Stimulated activated CD4-positive, alpha-beta T cell treated with anti-CD3 and anti-CD28 coated beads, Interleukin-4, amount 100 ng/mL, for 4 hours (primary cell): ENCODE measurements at regions not wholly inside any gene's neighbourhood (a gene's known extent, or its start where the extent isn't known, plus 50 kb on each side); places are given as distances from the start of the nearest gene placed in this dataset.
"Not testable (repeated sequence)": the region's sequence is repeated elsewhere in the genome, so short reads cannot be mapped to it uniquely, and the experiment has no call there.

Source experiments
- DNase-seq, 2 experiments: peaks; one replicate each; pipeline ENCODE4 v3.0.0-alpha.2; 2020

DNA sequence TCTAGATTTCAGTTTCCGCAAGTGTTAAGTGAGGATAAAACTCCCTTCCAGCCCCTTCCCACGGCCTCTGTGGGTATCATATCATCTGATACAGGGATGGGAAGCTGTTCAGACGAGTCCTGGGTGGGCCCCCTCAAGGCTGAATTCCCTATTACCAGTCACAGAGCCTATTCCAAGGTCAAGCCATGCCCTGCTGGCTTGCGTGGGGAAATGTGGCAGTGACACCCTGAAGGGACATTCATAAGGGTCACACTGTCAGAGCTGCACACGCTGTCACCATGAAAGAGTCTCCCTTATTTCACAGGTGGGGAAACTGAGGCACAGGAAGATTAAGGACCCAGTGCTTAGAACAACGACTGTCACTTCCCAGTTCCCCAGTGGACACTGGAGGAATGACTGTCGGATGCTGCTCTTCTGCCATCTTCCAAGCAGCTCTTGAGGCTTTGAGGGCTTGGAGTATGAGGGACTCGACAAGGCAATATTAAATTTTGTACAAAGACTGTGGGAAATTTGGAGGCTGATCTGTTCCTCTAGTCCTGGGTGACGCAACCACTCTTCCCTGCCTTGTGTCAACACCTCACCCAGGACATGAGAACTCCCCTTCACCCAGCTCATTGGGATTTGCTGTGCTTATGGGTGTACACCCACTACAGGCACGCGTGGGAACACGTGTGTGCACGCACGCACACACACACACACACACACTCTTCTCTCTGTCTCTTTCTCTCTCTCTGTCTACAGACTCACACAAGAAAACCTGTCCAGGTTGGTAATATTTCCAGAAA is 386.0 kb downstream of the RPS24 start:
- DNase-seq, result no peak

DNA sequence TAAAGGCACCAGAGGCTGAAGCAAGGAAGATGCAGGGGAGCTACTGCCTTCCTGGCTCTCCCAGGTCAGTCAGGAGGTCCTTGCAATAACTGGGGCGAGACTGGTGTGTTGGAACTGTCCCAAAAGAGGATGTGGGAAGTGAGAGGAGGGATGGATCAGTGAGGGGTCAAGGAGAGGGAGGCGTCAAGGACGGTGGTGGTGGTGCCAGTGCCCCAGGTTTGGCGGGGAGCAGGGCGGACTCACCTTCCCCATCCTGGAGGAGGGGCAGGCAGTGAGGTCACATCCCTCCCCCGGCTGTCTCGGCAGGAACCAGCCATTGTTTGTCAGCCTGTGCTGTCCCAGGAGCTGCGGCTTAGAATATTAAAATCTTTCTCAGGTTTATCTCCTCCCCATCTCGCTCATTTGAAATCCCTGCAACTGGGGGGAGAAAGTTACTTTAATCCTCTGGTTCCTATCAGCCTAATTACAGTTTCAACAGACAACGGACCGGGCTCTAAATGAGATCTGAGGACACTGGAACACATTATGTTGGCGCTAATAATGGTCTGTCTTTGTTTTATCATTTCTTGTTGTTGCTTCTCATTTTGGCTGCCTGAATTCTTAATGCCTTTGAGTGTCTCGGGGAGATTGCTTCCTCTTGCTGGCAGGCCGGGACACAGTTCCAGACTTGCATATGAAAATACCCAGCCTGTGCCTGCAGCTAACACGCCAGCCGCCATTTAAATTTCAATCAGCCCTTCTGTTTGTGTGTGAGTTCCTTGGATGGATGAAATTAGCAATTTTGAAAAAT is 387.5 kb downstream of the RPS24 start:
- no peak for DNase-seq

DNA sequence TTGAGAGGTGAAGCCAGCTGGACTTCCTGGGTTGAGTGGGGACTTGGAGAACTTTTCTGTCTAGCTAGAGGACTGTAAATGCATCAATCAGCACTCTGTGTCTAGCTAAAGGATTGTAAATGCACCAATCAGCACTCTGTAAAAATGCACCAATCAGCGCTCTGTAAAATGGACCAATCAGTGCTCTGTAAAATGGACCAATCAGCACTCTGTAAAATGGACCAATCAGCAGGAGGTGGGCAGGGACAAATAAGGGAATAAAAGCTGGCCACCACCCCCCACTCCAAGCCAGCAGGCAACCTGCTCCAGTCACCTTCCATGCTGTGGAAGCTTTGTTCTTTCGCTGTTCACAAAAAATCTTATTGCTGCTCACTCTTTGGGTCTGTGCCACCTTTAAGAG is 390.4 kb downstream of the RPS24 start:
- not testable (repeated sequence) for DNase-seq

DNA sequence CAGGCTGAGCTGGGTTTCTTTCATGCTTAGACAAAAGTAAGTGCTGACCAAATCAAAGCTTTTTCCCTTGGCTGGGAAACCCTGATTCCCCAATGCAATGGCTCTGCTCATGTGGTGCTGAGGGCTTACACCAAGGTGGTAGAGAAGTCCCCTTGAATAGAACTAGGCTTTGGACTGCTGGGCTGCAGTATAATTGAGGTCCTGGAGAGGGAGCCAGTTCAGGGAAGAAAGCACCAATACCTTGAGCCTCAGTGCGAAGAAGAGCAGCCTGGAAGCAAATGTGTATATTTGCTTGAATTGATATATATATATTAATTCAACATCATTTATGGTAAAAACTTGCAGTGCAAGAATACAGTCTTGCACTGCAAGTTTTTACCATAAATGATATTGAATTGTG is 391.1 kb downstream of the RPS24 start:
- DNase-seq, result no peak

DNA sequence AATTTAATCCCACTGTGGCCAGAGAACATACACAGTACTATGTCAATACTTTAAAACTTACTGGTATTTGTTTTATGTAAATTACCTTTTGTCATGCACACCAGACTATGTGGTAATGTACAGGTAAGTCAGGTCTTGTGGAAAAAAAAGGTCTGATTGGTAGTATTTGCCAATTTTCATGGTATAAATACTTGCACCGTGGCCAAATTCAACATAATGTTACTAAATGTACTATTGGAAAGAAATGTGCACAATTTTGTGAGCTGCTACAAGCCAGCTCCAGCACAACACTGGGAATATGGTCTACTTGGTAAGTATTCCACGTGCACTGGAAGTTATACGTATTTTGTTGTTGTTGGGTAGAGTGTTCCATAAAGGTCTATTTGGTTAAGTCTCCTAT is 392.5 kb downstream of the RPS24 start:
- DNase-seq, result no peak

DNA sequence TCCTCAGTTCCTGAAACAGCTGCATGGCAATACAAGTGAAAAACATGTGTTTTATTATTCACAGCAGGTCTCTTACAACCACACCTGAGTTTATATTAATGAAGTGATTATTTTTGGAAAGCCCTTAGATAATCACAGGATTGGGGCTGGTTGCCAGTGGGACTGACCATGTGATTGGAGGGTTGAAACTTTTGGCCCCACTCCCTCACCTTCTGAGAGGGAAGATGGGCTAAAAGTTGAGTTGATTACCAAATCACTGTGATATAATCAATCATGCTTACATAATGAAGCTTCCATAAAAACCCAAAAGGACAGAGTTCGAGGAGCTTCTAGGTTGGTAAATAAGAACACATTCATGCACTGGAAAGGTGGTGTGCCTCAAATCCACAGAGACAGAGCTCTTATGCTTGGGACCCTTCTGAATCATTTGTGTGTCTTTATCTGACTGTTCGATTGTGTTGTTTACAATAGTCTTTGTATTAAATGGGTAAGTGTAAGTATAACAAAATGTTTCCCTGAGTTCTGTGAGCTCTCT is 393.9 kb downstream of the RPS24 start:
- DNase-seq, result no peak

DNA sequence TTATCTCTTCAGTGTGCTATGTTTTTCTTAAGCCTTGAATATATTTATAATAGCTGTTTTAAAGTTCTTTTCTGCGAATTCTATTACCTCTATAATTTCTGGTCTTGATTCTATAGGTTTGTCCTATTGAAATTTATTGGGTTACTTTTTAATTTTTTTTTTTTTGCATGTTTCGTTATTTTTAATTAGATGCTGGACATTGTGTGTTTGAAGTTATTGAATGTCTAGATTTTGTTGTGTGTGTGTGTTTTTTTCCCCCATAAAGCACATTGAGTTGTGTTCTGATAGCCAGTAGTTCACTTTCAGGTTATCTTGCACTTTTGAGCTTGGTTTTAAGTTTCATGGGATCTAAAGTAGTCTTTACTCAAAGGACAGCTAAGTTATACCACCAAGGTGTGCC is 394.9 kb downstream of the RPS24 start:
- DNase-seq, result no peak

DNA sequence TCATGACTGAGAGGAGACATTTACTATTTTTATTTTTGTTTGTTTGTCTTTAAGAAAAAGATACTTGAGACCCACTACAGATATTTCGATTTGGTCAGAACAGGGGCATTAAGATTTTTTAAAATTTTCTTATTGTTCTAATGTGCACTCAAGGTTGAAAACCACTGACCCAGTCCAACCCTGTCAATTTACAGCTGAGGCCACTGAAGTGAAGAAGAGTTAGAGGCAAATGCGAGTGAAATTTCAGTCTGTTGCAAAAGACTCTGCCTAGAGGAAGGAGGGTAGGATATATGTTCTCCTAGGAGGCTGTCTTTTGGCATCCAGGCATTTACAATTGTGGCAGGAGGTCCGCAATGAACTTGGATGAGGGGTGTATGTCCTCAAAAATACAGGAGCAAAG is 396.3 kb downstream of the RPS24 start:
- no peak for DNase-seq

DNA sequence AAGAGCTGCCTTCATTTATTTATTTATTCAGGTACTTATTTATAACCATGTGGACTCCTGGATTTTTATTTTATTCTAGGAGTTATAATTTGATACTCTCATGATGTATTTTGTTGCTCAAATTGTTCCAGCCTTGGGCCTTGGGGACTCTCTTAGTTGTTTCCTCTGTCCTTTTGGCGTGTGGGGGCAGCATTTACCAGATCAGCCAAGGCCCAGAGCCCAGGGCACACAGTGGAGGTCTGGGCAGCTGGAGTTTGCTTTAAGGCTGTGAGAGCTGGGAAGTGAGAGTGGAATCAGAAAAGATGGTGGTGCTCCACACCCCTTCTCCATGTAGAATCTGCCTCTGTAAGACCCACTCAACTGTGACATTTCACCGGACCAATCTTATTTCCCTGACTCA is 398.9 kb downstream of the RPS24 start:
- DNase-seq, result no peak

DNA sequence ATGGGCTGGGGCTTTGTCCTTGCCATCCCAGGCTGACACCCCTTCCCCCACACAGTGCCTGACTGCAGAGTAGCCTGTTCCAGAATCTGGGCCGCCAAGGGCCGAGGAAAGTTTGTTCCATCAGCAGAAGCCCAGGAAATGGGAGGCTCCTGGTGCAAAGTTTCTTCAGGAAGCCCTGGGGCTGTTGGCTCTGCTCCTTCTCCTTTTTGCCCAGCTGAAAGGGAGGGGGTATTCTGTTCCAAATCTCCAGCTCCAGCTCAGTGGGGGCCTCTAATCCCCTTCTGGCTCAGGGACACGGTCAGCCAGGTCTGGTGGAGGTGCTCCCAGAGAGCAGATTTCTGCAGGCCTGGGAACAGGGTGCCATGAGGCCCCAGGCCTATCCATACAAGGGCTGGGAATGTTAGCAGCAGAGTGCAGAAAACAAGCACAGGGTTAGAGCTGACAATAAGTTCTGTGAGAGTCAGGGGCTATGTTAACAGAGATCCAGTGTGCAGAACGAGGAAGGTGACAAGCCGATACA is 399.5 kb downstream of the RPS24 start:
- DNase-seq, result no peak

DNA sequence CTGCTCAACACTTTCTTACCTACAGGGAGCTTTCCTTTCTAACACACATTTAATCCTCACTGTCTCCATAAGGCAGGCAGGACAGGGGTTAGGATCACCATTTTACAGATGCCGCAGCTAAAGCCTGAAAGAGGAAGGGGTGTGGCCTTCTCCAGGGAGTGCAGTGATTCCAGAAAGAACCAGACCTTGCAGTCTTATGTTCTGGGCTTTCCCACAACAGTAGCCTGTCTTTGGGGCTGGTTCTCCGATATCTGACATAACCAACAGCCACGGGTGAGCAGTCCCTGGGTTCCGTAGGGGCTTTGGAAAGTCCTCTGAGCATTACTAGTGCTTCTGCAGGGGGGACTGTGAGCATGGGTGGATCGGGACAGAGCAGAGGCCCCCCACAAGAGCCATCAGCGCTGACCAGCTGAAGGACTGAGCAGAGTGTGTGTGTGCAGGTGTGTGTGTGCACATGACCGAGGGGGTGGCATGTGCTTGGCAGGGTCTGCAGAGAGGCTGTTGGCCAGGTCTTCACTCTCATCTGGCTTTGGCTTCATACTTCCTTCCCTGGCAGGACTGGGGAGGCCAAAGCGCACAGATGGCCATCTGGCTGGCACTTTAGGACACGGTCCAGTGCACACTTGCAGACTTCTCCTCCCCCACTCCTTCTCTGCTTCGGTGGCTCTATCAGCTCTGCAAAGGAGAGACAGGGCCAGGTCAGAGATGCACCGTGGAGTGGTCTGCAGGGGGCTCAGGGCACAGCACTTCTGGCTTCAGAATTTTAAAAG is 400.3 kb downstream of the RPS24 start:
- DNase-seq, result no peak

DNA sequence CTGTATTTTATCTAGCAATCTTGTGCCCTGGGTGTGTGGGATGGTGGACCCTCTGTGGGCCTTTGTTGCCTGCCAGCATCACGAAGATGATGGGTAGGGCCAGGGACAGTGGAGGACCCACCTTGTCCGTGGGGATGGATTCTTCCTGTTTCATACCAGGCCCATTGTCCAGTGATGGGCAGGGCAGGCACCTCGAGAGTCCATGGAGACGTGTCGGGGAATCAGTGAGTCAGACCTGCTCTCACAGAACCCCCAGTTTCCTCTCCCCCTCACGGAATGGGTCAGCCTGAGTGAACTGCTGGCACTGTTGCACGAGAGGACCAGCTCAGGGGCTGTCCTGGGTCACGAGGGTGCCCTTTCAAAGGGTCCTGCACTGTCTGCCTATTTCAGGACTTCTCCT is 401.2 kb downstream of the RPS24 start:
- no peak for DNase-seq

DNA sequence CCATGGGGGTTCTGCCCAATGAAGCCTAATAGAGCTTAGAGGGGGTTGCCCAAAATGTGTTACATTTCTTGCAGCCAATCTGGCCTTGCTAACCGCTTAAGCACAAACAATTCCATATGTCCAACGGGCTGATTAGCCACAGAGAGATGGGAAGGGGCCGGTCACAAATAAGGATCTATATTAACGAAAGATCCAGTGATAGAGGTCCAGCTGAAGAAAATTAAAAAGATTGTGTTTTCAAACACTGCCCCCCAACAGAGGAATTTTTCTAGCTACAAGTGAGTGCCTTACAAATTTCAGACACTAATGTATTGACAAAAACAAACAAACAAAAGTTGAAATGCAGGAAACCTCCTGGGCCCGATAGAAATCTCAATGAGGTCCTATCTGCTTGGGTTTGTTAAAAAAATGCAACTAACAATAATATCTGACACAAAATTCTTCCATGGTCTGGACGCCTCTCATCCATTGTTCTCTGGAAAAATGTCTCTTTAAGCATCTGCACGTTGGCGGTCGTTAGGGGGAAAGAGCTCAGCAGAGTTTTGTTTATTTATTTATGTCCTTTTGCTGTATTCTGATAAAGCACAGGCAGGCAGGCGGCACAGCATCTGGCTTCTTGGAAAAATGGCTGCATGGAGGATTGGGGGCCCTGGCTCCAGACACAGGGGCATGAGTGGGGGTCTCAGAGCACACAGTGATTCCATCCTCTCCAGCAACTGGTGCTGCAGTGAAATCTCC is 402.0 kb downstream of the RPS24 start:
- DNase-seq, result no peak

DNA sequence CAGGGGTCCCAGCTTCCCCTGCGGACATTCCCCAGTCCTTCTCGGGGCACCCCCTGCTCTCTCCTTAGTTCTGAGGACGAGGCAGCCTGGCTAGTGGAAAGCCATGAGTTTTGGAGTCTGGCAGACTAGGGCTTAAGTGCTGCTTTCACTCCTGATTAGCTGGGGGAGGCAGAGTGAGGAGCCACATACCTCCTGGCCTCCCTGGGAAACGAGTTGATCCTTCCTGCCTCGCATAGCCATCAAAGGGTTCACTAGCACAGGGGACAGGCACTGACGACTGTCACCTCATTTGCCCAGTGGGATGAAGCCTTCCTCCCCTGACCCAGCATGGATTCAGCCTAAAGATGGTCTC is 402.5 kb downstream of the RPS24 start:
- no peak for DNase-seq

DNA sequence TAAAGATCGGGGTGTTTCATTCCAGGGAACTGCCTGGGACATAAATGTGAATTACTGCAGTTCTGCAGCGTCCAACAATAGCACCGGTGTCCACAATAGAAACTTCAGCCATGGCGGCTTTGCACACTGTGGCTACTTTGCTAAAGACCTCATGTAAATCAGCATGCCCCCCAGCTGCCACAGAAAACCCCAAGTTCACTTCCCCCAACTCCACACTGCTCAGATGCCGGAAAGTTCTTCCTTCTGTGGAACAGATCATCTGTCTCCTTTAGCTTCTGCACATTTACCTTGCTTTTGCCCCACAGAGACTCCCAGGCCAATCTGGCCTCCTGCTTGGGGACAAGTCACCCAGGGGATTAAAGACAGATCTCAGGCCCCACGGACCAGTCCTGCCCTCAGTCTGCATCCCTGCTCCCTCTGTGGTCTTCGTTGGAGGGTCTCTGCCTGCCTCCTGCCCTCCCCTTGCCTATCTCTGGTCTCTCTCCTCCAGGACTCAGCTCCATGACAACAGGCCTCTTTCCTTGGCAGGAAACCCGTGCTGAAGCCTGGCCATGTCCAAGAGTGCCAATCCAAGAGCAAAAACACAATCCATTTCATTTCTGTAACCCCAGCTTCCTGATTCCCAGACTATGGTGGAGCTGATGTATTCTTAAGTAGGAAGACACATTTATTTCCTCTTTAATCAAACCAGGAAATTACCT is 403.2 kb downstream of the RPS24 start:
- DNase-seq, result no peak

DNA sequence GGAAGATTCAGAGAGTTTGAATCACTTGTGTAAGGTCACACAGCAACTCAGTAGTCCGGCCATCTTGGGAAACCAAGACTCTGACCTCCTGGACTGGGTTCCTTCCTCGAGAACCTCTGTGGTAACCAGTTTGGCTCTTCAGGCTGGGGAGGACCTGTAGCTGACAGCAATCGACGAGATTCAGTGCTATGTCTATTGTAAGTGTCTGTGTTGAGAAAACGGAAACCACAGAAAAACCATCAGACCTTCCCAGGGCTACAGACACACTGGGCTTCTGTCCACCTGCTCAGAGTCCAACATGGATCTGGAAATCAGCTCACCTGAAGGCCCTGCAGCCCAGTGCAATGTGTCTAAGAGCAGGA is 403.7 kb downstream of the RPS24 start:
- DNase-seq, result no peak

DNA sequence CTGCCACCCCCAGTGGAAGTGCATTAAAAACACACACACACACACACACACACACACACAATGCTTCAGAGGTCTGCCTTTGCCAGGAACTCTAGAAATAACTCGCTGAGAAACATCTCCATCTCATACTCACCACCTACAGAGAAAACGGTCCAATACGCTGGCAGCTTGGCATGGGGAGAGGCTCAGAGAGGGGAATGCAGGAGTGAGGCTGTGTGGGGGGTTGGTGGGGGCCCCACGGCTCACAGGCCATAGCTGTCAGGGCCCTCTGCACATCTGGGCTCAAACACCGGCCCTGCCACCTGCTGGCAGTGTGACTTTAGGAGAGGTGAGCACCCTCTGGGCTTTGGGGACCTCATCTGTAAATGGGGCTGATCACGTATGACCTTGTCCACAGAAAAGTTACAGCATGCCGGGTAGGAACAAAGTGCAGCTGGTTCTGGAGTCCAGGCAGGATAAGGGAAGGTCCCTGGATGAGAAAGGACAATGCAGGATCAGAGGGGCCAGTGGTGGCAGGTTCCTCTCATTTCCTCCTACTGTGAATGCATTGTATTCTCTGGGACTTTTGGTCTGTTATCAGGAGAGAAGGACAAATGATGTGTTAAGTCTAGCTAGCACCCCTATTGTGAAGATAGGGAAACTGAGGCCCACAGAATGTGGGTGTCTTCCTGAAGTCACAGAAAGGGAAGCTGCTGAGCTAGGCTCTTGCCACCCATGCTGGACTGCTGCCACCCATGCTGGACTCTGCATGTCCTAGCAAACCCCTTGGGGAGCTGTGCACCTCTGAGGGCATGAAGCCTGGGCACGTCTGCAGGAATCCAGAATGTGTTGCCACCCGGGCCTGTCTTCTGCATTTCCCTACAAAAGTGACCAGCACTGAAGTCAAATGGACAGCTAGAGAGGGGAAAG is 404.6 kb downstream of the RPS24 start:
- no peak for DNase-seq

DNA sequence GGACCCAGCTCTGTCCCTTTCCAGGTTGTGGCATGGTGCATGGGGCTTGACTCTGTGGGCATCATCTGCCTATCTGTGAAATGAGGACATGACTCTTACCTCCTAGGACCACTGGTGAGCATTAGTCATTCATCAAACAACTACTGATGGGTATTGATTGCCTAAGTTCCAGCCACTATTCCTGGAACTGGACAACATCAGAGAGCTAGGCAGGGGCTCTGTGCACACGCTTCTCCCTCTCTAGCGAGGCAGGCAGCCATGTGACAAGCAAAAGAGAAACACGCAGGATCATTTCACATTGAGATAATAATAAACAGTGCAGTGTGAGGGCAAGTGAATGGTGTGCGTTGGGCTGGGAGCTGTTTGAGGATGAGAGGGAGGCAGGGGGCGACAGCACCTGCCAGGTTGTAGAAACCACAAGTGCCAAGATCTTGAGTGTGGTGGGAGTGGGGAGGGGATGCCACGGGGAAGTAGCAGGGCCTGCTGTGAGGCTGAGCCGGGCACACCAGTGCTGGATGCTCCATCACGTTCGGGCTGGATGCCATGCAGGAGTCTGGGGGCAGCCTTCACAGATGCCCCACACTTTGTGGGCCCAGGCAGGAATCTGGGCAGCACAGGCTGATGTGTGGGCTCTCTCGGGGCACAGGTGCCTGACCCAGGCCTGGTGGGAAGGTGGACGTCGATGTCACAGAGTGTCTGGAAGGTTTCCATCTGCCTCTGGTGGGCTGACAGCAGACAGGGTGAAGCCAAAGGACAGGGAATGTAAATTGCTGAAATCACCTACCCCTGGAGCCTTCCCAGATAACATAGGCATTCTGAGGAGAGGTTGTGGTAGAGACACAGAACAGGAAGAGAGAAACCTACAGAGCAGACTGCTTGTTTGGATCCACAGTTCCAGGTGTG is 405.5 kb downstream of the RPS24 start:
- no peak for DNase-seq

DNA sequence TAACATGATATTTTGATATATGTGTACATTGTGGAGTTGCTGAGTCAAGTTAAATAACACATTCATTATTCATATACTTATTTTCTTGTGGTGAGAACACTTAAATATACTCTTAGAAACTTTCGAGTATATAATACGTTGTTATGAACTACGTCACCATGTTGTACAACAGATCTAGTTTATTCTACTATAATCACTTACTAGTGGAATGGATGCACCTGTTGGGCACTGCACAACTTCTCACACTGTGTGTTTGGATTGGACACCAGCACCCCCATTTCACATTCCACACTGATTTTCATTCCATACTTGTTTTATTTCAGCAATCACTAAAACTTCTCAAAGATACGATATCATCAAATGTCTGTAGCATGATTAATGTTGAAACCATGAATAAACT is 407.3 kb downstream of the RPS24 start:
- DNase-seq, result no peak

DNA sequence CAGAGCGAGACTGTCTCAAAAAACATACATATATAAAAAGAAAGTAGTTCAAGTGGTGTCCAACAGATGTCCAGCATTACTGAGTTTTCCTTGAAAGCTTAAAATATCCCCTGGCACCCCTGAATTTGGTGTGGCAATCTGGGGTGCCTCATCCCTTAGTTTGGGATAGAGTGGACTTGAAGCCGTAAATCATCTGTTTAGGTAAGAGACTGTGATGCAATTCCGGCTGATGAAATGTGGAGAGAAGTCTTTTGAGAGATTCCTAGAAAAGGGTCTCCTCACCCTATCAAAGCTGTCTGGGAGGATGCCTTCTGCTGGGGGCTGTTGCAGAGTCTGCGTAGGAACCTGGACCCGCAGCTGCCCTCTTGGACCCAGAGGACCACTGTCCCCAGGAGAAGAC is 408.0 kb downstream of the RPS24 start:
- no peak for DNase-seq
